ENCODE measurements at regions not wholly inside any gene's neighbourhood (a gene's known extent, or its start where the extent isn't known, plus 50 kb on each side); places are given as distances from the start of the nearest gene placed in this dataset.
"Not testable (repeated sequence)": the region's sequence is repeated elsewhere in the genome, so short reads cannot be mapped to it uniquely, and the experiment has no call there.

DNA sequence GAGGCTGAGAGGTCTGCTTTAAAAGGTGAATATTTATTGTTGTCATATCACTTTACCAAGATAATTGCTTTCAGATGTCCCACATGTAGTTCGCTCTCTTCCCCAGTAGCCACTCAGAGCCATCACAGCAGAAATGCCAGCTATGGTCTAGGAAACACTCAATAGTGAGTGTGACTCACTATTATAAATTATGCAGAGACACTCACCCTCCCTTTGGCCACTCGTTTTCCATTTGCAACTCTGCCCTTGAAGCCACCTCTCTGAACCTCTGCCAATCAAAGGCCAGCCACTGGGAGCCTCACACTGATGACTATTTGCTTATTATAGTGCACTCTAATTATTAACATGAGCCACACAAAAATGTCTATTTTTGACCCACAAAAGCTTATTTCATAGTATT, 328.1 kb upstream of the ATP10A start:
- Mint-ChIP-seq H3K27me3 (ENCODE audit: low read depth) (no peaks in the 10 kb centered on the region), H3K36me3 (ENCODE audit: insufficient read depth in 2 of 2) (no peaks in the 10 kb centered on the region), H3K4me3 (no peak overlapping the region), H3K4me1 (ENCODE audit: low read depth) (no peaks in the 10 kb centered on the region), H3K9me3 (peaks cover 0 to 2% of the 10 kb centered on the region in 2 donors), H3K27ac (no peak overlapping the region)
- ATAC-seq (replicated peaks in 1 of 2) = no peak
- DNase-seq = no peak

DNA sequence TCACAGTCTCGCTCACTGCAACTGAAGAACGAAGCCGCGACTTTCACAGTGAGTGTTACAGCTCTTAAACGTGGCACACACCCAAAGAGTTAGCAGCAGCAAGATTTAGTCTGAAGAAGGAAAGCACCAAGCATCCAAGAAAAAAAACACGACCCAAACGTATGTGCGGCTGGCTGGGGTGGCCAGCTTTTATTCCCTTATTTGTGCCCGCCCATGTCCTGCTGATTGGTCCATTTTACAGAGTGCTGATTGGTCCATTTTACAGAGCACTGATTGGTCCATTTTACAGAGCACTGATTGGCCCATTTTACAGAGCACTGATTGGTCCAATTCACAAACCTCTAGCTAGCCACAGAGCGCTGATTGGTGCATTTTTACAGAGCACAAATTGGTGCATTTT, 323.0 kb upstream of the ATP10A start:
- H3K4me1 Mint-ChIP-seq (ENCODE audit: low read depth); H3K9me3 Mint-ChIP-seq; H3K27me3 Mint-ChIP-seq (ENCODE audit: low read depth); H3K4me3 Mint-ChIP-seq; ATAC-seq (replicated peaks in 1 of 2); H3K36me3 Mint-ChIP-seq (ENCODE audit: insufficient read depth in 2 of 2); H3K27ac Mint-ChIP-seq; DNase-seq: not testable (repeated sequence)

DNA sequence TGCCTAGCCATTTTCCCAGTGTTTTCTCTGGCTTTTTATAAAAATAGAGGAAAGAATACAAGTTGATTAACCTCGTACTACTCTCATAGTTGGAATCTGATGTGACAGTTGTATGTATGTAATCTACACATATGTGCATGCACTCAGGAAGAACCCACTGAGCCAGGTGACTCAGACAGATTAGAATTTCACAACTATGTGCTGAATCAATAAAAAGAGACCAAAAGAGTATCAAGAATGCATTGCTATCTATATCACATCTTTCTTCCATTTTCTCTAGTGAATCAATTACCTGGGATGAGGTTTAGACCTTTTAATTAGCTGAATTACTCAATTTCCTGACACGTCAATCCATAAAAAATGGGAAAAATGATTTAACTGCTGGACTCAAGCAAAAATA, 319.3 kb upstream of the ATP10A start:
- no peak overlapping the region for H3K27ac Mint-ChIP-seq
- H3K4me1 Mint-ChIP-seq (ENCODE audit: low read depth) = no peaks in the 10 kb centered on the region
- no peak for ATAC-seq (replicated peaks in 1 of 2)
- DNase-seq = no peak
- H3K36me3 Mint-ChIP-seq (ENCODE audit: insufficient read depth in 2 of 2) = no peaks in the 10 kb centered on the region
- no peaks in the 10 kb centered on the region for H3K27me3 Mint-ChIP-seq (ENCODE audit: low read depth)
- no peaks in the 10 kb centered on the region for H3K9me3 Mint-ChIP-seq
- no peak overlapping the region for H3K4me3 Mint-ChIP-seq

DNA sequence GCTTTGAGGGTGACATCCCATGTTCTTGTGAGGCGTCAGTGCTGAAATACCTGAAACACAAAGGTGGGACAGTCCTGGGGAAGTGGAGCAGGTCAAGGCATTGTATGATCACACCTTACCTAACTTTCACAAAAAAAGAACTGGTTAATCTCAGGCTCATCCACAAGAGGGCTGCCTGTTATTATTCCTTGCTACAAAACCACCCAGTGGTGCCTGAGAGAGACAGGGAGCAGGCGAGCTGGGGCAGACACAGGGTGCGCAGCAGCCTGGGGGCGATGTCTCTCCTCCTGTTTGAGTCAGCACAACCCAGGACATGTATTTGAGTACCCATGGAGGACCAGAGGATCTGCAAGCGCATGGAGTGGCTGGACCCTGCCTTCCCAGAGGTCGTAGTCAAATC, 316.8 kb upstream of the ATP10A start:
- DNase-seq (no peak), ATAC-seq (replicated peaks in 1 of 2) (no peak)
- Mint-ChIP-seq H3K27ac (no peak overlapping the region), H3K9me3 (no peaks in the 10 kb centered on the region), H3K27me3 (ENCODE audit: low read depth) (no peaks in the 10 kb centered on the region), H3K4me1 (ENCODE audit: low read depth) (no peaks in the 10 kb centered on the region), H3K36me3 (ENCODE audit: insufficient read depth in 2 of 2) (no peaks in the 10 kb centered on the region), H3K4me3 (no peak overlapping the region)

DNA sequence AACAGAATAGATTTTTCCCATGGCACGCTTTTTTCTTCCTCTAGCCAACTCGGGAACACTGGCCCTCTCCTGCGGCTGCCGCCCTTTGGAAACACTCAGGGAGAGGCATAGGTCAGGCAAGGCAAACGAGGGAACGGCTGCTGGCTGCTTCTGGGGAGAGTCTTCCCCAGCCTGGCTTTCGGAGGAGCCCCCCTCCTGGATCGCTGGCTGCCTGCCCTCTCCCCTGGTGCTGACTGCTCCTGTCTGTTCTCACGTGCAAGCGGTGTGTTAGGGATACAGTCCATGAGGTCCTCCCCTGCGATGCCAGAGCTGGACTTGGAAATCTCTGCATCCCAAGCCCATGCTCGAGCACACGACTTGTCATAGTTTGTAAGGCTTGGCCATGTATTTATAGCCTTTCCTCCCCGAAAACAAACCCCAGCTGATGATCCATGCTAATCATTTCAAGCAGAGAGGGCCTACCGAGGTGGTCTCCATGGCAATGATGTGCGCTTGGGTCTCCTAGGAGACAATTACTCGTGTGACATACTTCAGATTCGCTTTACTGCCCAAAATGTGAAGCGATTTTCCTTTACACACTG, 315.6 kb upstream of the ATP10A start:
- Mint-ChIP-seq H3K9me3 (no peaks in the 10 kb centered on the region), H3K36me3 (ENCODE audit: insufficient read depth in 2 of 2) (no peaks in the 10 kb centered on the region), H3K4me3 (no peak overlapping the region), H3K4me1 (ENCODE audit: low read depth) (no peaks in the 10 kb centered on the region), H3K27me3 (ENCODE audit: low read depth) (no peaks in the 10 kb centered on the region), H3K27ac (no peak overlapping the region)
- no peak for DNase-seq
- no peak for ATAC-seq (replicated peaks in 1 of 2)

DNA sequence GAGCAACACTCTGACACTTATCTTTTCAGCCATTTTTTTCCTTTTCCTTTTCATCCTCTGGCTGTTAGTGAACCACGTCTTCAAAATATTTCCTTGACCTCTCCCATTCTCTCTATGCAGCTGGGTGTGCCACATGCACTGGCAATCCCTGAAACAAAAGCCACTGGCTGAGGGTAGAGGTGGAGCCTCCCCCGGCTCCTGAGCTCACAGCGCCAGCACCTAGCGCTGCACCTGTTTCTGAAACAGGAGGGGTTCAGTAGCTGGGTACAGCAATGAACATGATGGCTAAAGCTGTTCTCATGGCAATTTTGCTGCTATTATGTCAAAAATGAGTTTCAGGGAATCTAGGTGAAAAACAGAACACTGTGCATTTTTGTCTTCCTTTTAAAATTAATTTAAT, 314.7 kb upstream of the ATP10A start:
- Mint-ChIP-seq H3K27me3 (ENCODE audit: low read depth) (no peaks in the 10 kb centered on the region), H3K36me3 (ENCODE audit: insufficient read depth in 2 of 2) (no peaks in the 10 kb centered on the region), H3K9me3 (no peaks in the 10 kb centered on the region), H3K4me3 (no peak overlapping the region), H3K4me1 (ENCODE audit: low read depth) (no peaks in the 10 kb centered on the region), H3K27ac (no peak overlapping the region)
- DNase-seq (no peak), ATAC-seq (replicated peaks in 1 of 2) (no peak)

DNA sequence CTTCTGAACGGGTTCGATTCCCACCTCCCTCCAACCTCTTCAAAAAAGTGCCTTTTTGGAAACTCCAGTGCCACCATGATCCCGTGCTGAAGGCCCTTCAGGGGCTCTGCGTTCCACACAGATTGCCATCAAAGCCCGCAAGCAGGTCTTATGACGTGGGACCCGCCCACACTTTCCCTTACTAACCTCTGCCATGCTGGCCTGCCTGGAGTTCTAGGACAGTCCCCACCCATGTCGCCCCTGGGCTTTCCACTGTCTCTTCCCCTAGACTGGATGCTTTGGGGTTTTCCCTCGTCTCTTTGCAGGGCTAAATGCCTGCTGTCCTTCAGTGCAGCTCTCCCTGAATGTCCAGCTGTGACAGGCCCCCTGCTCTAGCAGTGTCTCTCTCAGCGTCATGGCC, 313.7 kb upstream of the ATP10A start:
- no peaks in the 10 kb centered on the region for H3K36me3 Mint-ChIP-seq (ENCODE audit: insufficient read depth in 2 of 2)
- no peaks in the 10 kb centered on the region for H3K4me1 Mint-ChIP-seq (ENCODE audit: low read depth)
- H3K27me3 Mint-ChIP-seq (ENCODE audit: low read depth) = no peaks in the 10 kb centered on the region
- no peaks in the 10 kb centered on the region for H3K9me3 Mint-ChIP-seq
- H3K27ac Mint-ChIP-seq = no peak overlapping the region
- no peak for ATAC-seq (replicated peaks in 1 of 2)
- DNase-seq = no peak
- no peak overlapping the region for H3K4me3 Mint-ChIP-seq

DNA sequence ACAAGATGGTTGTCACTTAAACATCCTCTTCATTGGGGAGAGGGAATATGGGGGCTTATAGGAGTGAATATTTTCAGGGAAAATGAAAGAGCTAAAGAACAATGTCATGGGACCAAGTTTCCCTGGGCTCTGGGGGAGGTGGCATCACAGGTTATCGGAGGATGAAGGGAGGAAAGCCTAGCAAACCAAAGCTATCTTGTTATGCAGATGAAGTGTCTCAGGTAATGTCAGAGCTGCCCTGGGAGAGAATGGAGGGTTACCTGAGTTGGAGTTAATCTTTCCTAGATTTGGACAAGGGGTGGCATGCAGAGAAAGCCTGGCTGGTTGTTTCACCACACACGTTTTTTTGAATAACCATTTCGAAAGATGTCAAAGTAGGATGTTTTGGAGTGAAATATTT, 308.1 kb upstream of the ATP10A start:
- Mint-ChIP-seq H3K27me3 (ENCODE audit: low read depth) (no peaks in the 10 kb centered on the region), H3K27ac (no peak overlapping the region), H3K4me1 (ENCODE audit: low read depth) (no peaks in the 10 kb centered on the region), H3K4me3 (no peak overlapping the region), H3K36me3 (ENCODE audit: insufficient read depth in 2 of 2) (no peaks in the 10 kb centered on the region), H3K9me3 (peaks cover 0 to 2% of the 10 kb centered on the region in 2 donors)
- ATAC-seq (replicated peaks in 1 of 2) = no peak
- no peak for DNase-seq

DNA sequence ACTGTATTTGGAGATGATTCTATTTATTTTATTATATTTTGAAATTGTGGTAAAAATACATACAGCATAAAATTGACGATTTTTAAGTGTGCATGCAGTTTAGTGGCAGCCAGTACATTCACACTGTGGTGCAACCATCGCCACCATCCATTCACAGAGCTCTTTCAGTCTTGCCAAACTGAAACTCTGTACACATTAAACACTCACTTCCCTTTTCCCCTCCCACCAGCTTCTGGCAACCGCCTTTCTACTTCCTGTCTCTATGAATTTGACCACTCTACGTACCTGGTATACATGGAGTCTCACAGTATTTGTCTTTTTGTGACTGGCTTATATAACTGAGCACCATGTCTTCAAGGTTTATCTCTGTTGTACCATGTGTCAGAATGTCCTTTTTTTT, 303.3 kb upstream of the ATP10A start:
- DNase-seq = no peak
- H3K9me3 Mint-ChIP-seq = peaks cover 0 to 2% of the 10 kb centered on the region in 2 donors
- H3K27ac Mint-ChIP-seq = no peak overlapping the region

DNA sequence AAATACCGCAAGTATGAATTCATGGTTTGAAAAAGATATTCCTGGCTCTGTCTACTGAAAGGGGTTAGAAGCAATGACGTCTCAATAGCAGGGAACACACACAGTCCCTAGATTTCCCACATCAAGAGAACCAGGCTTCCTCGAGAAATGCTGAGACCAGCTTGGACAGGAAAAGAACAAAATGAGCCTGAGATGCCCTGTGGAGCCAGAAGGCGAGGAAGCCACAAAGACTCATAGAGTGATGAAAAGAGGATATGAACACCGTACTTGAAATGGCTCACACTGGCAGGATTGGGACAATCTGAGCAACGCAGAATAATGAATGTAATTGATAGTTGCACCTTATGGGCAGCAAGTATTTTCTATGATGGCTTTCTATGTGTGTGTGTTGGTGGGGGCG, 302.4 kb upstream of the ATP10A start:
- H3K4me3 Mint-ChIP-seq = no peak overlapping the region
- no peaks in the 10 kb centered on the region for H3K4me1 Mint-ChIP-seq (ENCODE audit: low read depth)
- no peak overlapping the region for H3K27ac Mint-ChIP-seq
- H3K9me3 Mint-ChIP-seq = peaks cover 1 to 2% of the 10 kb centered on the region in 2 donors
- H3K27me3 Mint-ChIP-seq (ENCODE audit: low read depth) = peaks cover 13% of the 10 kb centered on the region
- DNase-seq = no peak
- no peak for ATAC-seq (replicated peaks in 1 of 2)
- H3K36me3 Mint-ChIP-seq (ENCODE audit: insufficient read depth in 2 of 2) = no peaks in the 10 kb centered on the region

More for the DNA sequence above, 303.3 kb upstream of the ATP10A start:
- Mint-ChIP-seq H3K27me3 (ENCODE audit: low read depth) (peaks cover 4% of the 10 kb centered on the region), H3K4me3 (no peak overlapping the region), H3K4me1 (ENCODE audit: low read depth) (no peaks in the 10 kb centered on the region), H3K36me3 (ENCODE audit: insufficient read depth in 2 of 2) (no peaks in the 10 kb centered on the region)
- no peak for ATAC-seq (replicated peaks in 1 of 2)

DNA sequence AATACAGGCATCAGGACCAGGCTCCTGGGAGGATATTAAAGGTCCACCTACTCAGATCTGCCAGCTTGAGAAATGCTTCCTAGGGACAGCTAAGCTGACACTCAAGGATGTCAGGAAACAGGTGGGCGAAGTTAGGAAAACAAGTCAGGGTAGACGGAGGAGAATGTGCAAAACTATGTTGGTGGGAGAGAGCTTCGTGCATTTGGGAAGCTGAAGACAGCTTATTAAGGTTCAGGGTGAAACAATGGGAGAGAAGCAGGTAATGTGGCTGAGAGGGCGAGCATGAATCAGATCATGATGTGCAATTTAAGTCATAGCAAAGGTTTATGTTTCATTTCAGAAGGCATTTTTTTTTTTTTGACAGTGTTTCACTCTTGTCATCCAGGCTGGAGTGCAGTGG, 297.2 kb upstream of the ATP10A start:
- no peaks in the 10 kb centered on the region for H3K4me1 Mint-ChIP-seq (ENCODE audit: low read depth)
- peaks cover 0 to 1% of the 10 kb centered on the region in 2 donors for H3K9me3 Mint-ChIP-seq
- H3K27me3 Mint-ChIP-seq (ENCODE audit: low read depth) = peaks cover 24% of the 10 kb centered on the region
- no peaks in the 10 kb centered on the region for H3K36me3 Mint-ChIP-seq (ENCODE audit: insufficient read depth in 2 of 2)
- no peak for ATAC-seq (replicated peaks in 1 of 2)
- no peak overlapping the region for H3K4me3 Mint-ChIP-seq
- H3K27ac Mint-ChIP-seq = no peak overlapping the region
- DNase-seq = no peak

DNA sequence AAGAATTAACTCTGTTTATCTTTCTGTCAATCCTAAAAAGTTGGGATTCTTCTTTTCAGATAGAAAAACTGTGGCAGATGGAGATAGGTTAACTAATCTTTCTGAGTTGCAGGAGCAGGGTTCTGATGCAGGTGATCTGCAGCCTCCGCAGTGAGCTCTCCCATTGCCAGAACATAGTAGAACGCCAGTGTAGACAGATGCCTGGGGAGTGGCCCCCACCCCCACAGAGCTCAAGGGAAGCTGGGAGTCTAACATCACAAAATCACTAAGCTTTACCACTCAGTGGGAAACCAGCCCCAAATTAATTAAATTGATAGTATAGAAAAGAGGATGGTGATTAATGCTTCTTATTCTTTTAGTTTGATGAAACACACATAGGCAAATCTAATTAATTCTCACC, 295.0 kb upstream of the ATP10A start:
- Mint-ChIP-seq H3K4me1 (ENCODE audit: low read depth) (no peaks in the 10 kb centered on the region), H3K27me3 (ENCODE audit: low read depth) (peaks cover 24% of the 10 kb centered on the region), H3K36me3 (ENCODE audit: insufficient read depth in 2 of 2) (no peaks in the 10 kb centered on the region), H3K4me3 (no peak overlapping the region), H3K9me3 (peaks cover 8 to 9% of the 10 kb centered on the region in 2 donors), H3K27ac (no peak overlapping the region)
- DNase-seq (no peak), ATAC-seq (replicated peaks in 1 of 2) (no peak)

DNA sequence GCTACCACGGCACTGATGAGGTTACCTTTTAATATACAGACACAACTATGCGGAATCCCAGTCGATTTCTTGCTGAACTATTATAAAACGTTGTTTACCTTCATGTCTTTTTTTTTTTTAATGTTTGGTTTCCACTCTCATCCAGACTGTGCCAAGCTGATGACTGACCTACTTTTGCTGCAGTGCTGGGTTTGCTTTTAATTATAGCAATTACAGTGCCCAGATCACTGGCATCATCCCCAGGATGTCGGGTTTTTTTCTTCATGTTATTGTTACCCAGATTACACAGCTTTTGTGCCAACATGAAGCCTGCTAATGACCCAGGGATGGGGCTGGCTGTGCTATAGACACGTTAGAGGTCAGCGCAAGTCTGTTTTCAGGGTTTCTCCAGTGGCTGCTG, 294.0 kb upstream of the ATP10A start:
- no peak overlapping the region for H3K4me3 Mint-ChIP-seq
- H3K36me3 Mint-ChIP-seq (ENCODE audit: insufficient read depth in 2 of 2) = no peaks in the 10 kb centered on the region
- ATAC-seq (replicated peaks in 1 of 2) = no peak
- H3K9me3 Mint-ChIP-seq = peaks cover 11 to 12% of the 10 kb centered on the region in 2 donors
- peaks cover 24% of the 10 kb centered on the region for H3K27me3 Mint-ChIP-seq (ENCODE audit: low read depth)
- H3K4me1 Mint-ChIP-seq (ENCODE audit: low read depth) = no peaks in the 10 kb centered on the region
- DNase-seq = no peak
- H3K27ac Mint-ChIP-seq = no peak overlapping the region

DNA sequence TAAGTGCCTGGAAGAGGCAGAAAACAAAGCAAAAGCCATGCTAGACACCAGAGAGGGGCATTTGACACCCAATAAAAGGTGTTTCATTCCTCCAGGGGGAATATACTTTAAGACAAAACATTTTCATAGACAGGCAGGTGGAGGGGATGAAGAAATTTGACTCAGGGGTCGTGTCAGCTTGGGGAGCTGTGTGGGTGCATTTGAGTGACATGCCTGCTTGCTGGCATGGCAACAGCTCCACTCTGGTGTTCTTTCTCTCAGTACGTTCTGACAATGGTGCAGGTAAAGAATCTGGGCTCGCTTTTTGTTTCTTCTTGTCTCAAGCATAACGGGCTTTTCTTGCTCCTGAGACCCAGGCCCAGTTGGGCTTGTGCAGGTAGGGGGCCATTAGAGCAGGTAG, 292.9 kb upstream of the ATP10A start:
- Mint-ChIP-seq H3K36me3 (ENCODE audit: insufficient read depth in 2 of 2) (no peaks in the 10 kb centered on the region), H3K4me1 (ENCODE audit: low read depth) (no peaks in the 10 kb centered on the region), H3K27ac (no peak overlapping the region), H3K27me3 (ENCODE audit: low read depth) (peaks cover 16% of the 10 kb centered on the region), H3K9me3 (peaks cover 12 to 13% of the 10 kb centered on the region in 2 donors), H3K4me3 (no peak overlapping the region)
- ATAC-seq (replicated peaks in 1 of 2) (no peak), DNase-seq (no peak)
